ENCODE measurements at regions not wholly inside any gene's neighbourhood (a gene's known extent, or its start where the extent isn't known, plus 50 kb on each side); places are given as distances from the start of the nearest gene placed in this dataset.
A peak's percentile ranks its signal among the peaks of the same experiment; 100 is the strongest.
"Not testable (repeated sequence)": the region's sequence is repeated elsewhere in the genome, so short reads cannot be mapped to it uniquely, and the experiment has no call there.

GRCh38 chr2:61636686-61637085 is 98.5 kb upstream of the XPO1 start:
- H3K4me3 Mint-ChIP-seq, result no peak overlapping the region
- no peaks in the 10 kb centered on the region for H3K27me3 Mint-ChIP-seq
- H3K9me3 Mint-ChIP-seq, result no peaks in the 10 kb centered on the region
- H3K36me3 Mint-ChIP-seq, result no peaks in the 10 kb centered on the region
- peak overlapping the region in 1 of 3 donors; percentile 1 for H3K27ac Mint-ChIP-seq
- H3K4me1 Mint-ChIP-seq, result peaks cover 5 to 15% (median 9%) of the 10 kb centered on the region in 3 donors

GRCh38 chr2:61634512-61634911 is 96.4 kb upstream of the XPO1 start:
- H3K9me3 Mint-ChIP-seq, result no peaks in the 10 kb centered on the region
- H3K4me1 Mint-ChIP-seq, result peaks cover 0 to 4% (median under 1%) of the 10 kb centered on the region in 3 donors
- H3K27ac Mint-ChIP-seq, result no peak overlapping the region
- no peaks in the 10 kb centered on the region for H3K27me3 Mint-ChIP-seq
- H3K36me3 Mint-ChIP-seq, result no peaks in the 10 kb centered on the region
- no peak overlapping the region for H3K4me3 Mint-ChIP-seq

DNA sequence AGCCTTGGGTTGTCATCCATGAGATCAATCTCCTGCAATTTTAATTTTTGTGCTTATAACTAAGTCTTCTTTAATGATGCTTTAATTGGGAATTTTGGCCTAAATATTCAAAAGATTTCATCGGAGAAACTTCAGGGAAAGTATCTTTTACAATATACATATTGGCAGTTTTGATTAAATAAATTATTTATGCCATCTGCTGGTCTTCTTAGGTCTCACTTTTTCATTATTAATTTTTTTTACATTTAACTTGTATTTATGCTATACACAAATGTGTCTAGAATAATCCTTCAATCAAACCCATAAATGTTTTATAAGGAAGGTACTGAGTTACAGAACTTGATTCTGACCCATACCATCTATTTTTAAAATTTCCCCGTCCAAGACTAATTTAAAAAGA is 95.1 kb upstream of the XPO1 start:
- Mint-ChIP-seq H3K9me3 (no peaks in the 10 kb centered on the region), H3K27me3 (no peaks in the 10 kb centered on the region), H3K27ac (no peak overlapping the region), H3K36me3 (peaks cover 2% of the 10 kb centered on the region), H3K4me3 (no peak overlapping the region), H3K4me1 (peaks cover 0 to 4% (median 0%) of the 10 kb centered on the region in 3 donors)

- Mint-ChIP-seq H3K9me3 (no peaks in the 10 kb centered on the region), H3K27me3 (no peaks in the 10 kb centered on the region), H3K4me3 (no peak overlapping the region), H3K36me3 (peaks cover 2% of the 10 kb centered on the region), H3K27ac (no peak overlapping the region), H3K4me1 (no peaks in the 10 kb centered on the region)
Measured at GRCh38 chr2:61632276-61633169, 94.4 kb upstream of the XPO1 start.

DNA sequence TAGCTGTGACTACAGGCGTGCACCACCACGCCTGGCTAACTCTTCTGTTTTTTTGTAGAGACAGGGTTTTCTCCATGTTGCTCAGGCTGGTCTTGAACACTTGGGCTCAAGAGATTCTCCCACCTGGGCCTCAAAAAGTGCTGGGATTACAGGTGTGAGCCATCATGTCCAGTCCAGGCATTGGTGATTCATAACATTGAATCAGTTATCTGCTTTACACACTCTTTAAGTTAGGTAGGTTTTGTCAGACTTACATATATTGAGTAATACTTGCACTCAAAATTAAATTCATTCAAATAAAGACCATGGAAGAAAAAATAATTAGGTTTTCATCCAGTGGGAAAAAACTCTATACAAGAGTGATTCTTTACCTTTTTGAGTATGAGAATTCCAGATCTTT is 93.2 kb upstream of the XPO1 start:
- no peaks in the 10 kb centered on the region for H3K27me3 Mint-ChIP-seq
- peaks cover 2% of the 10 kb centered on the region for H3K36me3 Mint-ChIP-seq
- no peaks in the 10 kb centered on the region for H3K4me1 Mint-ChIP-seq
- H3K27ac Mint-ChIP-seq, result no peak overlapping the region
- H3K4me3 Mint-ChIP-seq, result no peak overlapping the region
- no peaks in the 10 kb centered on the region for H3K9me3 Mint-ChIP-seq

DNA sequence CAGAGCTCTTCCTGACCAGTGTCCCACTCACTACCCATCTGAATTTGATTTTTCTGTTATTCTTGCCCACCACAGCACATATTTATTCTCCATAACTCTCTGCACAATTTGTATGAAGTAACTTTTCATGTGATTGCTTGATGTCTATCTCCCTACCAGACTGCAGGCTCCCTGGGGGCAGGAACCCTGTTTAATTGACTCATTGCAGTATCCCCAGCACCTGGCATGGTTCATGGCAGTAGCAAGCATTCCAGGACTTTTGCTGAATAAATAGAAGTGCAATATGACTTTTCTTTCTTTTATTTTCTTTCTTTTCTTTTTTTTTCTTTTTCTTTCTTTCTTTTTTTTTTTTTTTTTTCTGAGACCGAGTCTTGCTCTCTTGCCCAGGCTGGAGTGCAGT is 88.7 kb upstream of the XPO1 start:
- Mint-ChIP-seq H3K9me3 (no peaks in the 10 kb centered on the region), H3K27me3 (no peaks in the 10 kb centered on the region), H3K4me3 (no peak overlapping the region), H3K4me1 (no peaks in the 10 kb centered on the region), H3K27ac (no peak overlapping the region), H3K36me3 (peaks cover 2% of the 10 kb centered on the region)

GRCh38 chr2:61623747-61624146 is 85.6 kb upstream of the XPO1 start:
- H3K36me3 Mint-ChIP-seq, result no peaks in the 10 kb centered on the region
- H3K4me1 Mint-ChIP-seq, result no peaks in the 10 kb centered on the region
- H3K4me3 Mint-ChIP-seq, result no peak overlapping the region
- no peak overlapping the region for H3K27ac Mint-ChIP-seq
- no peaks in the 10 kb centered on the region for H3K27me3 Mint-ChIP-seq
- no peaks in the 10 kb centered on the region for H3K9me3 Mint-ChIP-seq

GRCh38 chr2:61620244-61621159 is 82.3 kb upstream of the XPO1 start:
- Mint-ChIP-seq H3K36me3 (no peaks in the 10 kb centered on the region), H3K27ac (peak overlapping the region in 1 of 3 donors; percentile 43), H3K27me3 (no peaks in the 10 kb centered on the region), H3K4me3 (peak overlapping the region in 1 of 4 donors; percentile 39), H3K4me1 (no peaks in the 10 kb centered on the region), H3K9me3 (no peaks in the 10 kb centered on the region)

DNA sequence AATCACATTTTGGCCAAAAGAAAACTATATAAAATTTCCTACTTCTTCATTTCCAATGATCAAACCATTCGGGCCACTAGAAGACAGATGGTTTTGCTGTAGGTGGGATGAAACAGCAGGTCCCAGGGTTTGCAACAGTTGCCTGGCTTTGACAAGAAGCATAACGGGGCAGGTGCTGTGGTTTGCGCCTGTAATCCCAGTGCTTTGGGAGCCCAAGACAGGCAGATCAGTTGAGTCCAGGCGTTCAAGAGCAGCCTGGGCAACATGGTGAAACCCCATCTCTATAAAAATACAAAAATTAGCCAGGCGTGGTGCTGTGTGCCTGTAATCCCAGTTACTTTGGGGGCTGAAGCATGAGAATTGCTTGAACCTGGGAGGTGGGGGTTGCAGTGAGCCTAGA is 81.4 kb upstream of the XPO1 start:
- Mint-ChIP-seq H3K27me3 (no peaks in the 10 kb centered on the region), H3K36me3 (no peaks in the 10 kb centered on the region), H3K9me3 (no peaks in the 10 kb centered on the region), H3K4me1 (no peaks in the 10 kb centered on the region), H3K4me3 (no peak overlapping the region), H3K27ac (no peak overlapping the region)

GRCh38 chr2:61617610-61618009 is 79.5 kb upstream of the XPO1 start:
- H3K9me3 Mint-ChIP-seq, result no peaks in the 10 kb centered on the region
- H3K4me1 Mint-ChIP-seq, result no peaks in the 10 kb centered on the region
- H3K27me3 Mint-ChIP-seq, result no peaks in the 10 kb centered on the region
- H3K4me3 Mint-ChIP-seq, result no peak overlapping the region
- no peaks in the 10 kb centered on the region for H3K36me3 Mint-ChIP-seq
- H3K27ac Mint-ChIP-seq, result no peak overlapping the region

DNA sequence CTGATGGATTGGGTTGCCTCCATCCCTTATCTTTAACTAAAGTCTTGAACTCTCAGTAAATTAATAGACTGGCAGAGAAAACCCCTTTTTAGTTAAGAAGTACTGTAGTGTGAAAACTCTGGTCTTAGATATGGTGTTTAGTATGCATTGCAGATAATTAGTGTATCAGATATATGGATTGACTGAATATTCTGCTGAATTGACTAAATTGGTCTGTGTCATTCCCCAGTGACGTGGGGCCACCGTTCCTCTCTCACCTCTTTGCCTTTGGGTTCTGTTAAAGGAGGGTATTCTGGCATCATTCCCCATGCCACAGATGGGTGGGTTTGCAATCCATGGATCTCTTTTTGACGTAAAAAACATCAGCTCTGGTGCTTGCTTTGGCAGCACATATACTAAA is 67.1 kb upstream of the XPO1 start:
- peak overlapping the region in 1 of 4 donors; percentile 54 for H3K4me3 Mint-ChIP-seq
- H3K27ac Mint-ChIP-seq, result no peak overlapping the region
- no peaks in the 10 kb centered on the region for H3K27me3 Mint-ChIP-seq
- no peaks in the 10 kb centered on the region for H3K9me3 Mint-ChIP-seq
- no peaks in the 10 kb centered on the region for H3K4me1 Mint-ChIP-seq
- no peaks in the 10 kb centered on the region for H3K36me3 Mint-ChIP-seq

DNA sequence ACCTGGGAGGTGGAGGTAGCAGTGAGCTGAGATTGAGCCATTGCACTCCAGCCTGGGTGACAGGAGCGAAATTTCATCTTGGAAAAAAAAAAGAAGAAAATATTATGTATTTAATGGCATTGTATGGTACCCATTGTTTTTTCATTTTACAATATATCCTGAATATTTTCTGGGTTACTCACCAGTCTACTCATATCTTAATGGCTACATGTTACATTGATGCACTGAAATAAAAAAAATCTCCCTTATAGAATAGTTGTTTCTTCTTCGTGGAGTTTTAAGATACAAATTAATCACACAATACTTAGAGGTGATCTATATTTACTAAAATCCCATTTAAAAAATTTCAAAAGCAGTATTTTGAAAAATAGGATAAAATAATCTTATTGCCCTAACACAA is 66.3 kb upstream of the XPO1 start:
- Mint-ChIP-seq H3K4me1 (no peaks in the 10 kb centered on the region), H3K27ac (no peak overlapping the region), H3K9me3 (no peaks in the 10 kb centered on the region), H3K27me3 (no peaks in the 10 kb centered on the region), H3K4me3 (no peak overlapping the region), H3K36me3 (no peaks in the 10 kb centered on the region)

GRCh38 chr2:61598515-61599156 is 60.5 kb upstream of the XPO1 start:
- not testable (repeated sequence) for H3K27ac Mint-ChIP-seq, H3K4me3 Mint-ChIP-seq, H3K36me3 Mint-ChIP-seq, H3K4me1 Mint-ChIP-seq, H3K9me3 Mint-ChIP-seq, H3K27me3 Mint-ChIP-seq

DNA sequence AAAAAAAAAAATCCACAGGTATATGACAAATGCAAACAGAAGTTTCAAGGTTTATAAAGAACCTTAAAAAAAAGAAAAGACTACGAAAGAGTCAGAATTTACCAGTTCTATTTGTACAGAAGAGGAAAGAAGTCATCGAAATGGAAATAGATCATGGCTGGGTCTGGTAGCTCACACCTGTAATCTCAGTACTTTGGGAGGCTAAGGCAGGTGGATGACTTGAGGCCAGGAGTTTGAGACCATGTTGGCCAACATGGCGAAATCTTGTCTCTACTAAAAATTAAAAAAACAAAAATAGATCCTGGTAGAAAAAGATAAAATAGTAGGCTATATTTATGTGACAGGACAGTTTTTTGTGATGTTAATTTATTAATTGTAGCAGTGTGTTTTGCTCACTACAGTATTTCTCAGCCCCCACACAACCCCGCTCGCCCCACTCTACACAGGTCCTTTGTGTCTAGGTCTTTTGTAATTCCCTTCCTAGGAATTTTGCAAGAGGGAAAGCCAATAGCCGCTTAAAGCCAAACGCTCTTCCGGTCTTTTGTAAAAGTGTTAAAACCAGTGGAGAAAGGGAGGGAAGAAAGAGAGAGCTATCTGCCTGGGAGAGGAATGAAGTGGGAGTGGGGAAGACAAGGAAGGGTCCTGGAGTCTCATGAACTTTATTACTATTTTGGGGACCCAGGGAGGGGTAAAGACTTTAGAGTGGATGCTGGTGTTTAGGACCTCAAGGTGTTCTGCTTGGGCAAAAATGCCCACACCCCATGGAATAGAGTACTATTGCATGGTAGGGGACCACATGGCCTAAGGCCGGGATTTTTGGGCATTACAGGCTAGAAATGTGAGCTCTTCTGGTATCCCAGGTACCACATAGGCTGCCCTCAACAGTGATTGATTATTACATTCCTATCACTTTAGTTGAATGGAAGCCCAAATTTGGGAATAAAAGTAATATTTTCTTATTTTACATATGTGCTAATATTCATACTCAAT is 59.4 kb upstream of the XPO1 start:
- peaks cover 0 to 5% (median 0%) of the 10 kb centered on the region in 3 donors for H3K9me3 Mint-ChIP-seq
- no peak overlapping the region for H3K4me3 Mint-ChIP-seq
- H3K27me3 Mint-ChIP-seq, result peaks cover 7% of the 10 kb centered on the region
- H3K27ac Mint-ChIP-seq, result no peak overlapping the region
- peaks cover 0 to 2% (median 0%) of the 10 kb centered on the region in 3 donors for H3K4me1 Mint-ChIP-seq
- H3K36me3 Mint-ChIP-seq, result no peaks in the 10 kb centered on the region

Data from IgD-negative memory B cell (primary cell).